HEK293 (cell line): ENCODE measurements at regions not wholly inside any gene's neighbourhood (a gene's known extent, or its start where the extent isn't known, plus 50 kb on each side); places are given as distances from the start of the nearest gene placed in this dataset.

Source experiments
- CTCF ChIA-PET: fragments of 350-600 bp; formaldehyde crosslinking; extraction: SDS; loops from one replicate; lab custom pipeline; 2021; ENCODE audit warnings: antibody characterized with exemption; lab: Yijun Ruan, JAX
- POLR2A ChIA-PET: fragments of 300-600 bp; formaldehyde crosslinking; extraction: SDS; loops from one replicate; lab custom pipeline; 2020; ENCODE audit warnings: antibody characterized with exemption, inconsistent platforms; lab: Yijun Ruan, JAX
- H3K27ac ChIP-seq: fragments of 200-500 bp; sonication (Bioruptor generic); 2 replicates; pipeline ENCODE4 v1.5.1; 2014; ENCODE audit warnings: low read depth, low read length, control low read depth, inconsistent platforms; ENCODE audit errors: extremely low read depth
- H3K36me3 ChIP-seq, 2 experiments: fragments of 200-500 bp in 1 of 2; sonication (Bioruptor generic) in 1 of 2; 1 replicate in 1 of 2; 2 replicates in 1 of 2; pipeline ENCODE4 v1.5.1; 2014 to 2017; ENCODE audit warnings: inconsistent platforms in 2 of 2, low read length in 2 of 2; ENCODE audit not compliant: control insufficient read depth in 2 of 2, insufficient read depth in 1 of 2
- H3K4me1 ChIP-seq: fragments of 200-500 bp; sonication (Bioruptor generic); 2 replicates; pipeline ENCODE4 v1.5.1; 2014; ENCODE audit warnings: mild to moderate bottlenecking, low read length, inconsistent platforms; ENCODE audit not compliant: control insufficient read depth, insufficient read depth
- H3K4me3 ChIP-seq: 2 replicates; pipeline ENCODE4 v1.5.1; 2011; ENCODE audit warnings: low read depth, mild to moderate bottlenecking, control low read depth, low read length, moderate library complexity
- H3K9me3 ChIP-seq: fragments of 200-500 bp; sonication (Bioruptor generic); 2 replicates; pipeline ENCODE4 v1.5.1; 2014; ENCODE audit warnings: low read depth, low read length, inconsistent platforms; ENCODE audit not compliant: control insufficient read depth, insufficient read depth
- SP3 ChIP-seq: fragments of 450-650 bp; formaldehyde crosslinking; IDR thresholded peaks from 2 replicates; pipeline ENCODE4 v1.5.1; 2016; ENCODE audit warnings: missing biosample characterization, missing genetic modification characterization
- ZBTB1 ChIP-seq: fragments of 450-650 bp; formaldehyde crosslinking; IDR thresholded peaks from 2 replicates; pipeline ENCODE4 v1.5.1; 2016; ENCODE audit warnings: missing biosample characterization, missing genetic modification characterization
- ZNF202 ChIP-seq: fragments of 450-650 bp; formaldehyde crosslinking; IDR thresholded peaks from 2 replicates; pipeline ENCODE4 v1.5.1; 2016; ENCODE audit warnings: missing biosample characterization, missing genetic modification characterization, borderline replicate concordance
- ZNF274 ChIP-seq, 2 experiments: fragments of 200-500 bp in 1 of 2; fragments of 450-650 bp in 1 of 2; sonication (Bioruptor generic) in 1 of 2; formaldehyde crosslinking in 1 of 2; IDR thresholded peaks; 2 replicates each; pipeline versions ENCODE4 v1.5.1 to v1.6.1; 2014 to 2016; ENCODE audit warnings: borderline replicate concordance in 1 of 2, inconsistent platforms in 1 of 2, low read length in 1 of 2, missing biosample characterization in 1 of 2, missing genetic modification characterization in 1 of 2
- ZNF404 ChIP-seq: fragments of 450-650 bp; formaldehyde crosslinking; IDR thresholded peaks from 2 replicates; pipeline ENCODE4 v1.5.1; 2017; ENCODE audit warnings: missing biosample characterization, missing genetic modification characterization
- ZNF501 ChIP-seq: fragments of 450-650 bp; formaldehyde crosslinking; IDR thresholded peaks from 2 replicates; pipeline ENCODE4 v1.5.1; 2016; ENCODE audit warnings: missing biosample characterization, missing genetic modification characterization
- ZNF560 ChIP-seq: fragments of 450-650 bp; formaldehyde crosslinking; IDR thresholded peaks from 2 replicates; pipeline ENCODE4 v1.5.1; 2017; ENCODE audit warnings: missing biosample characterization, missing genetic modification characterization, borderline replicate concordance
- ZNF621 ChIP-seq: fragments of 450-650 bp; formaldehyde crosslinking; IDR thresholded peaks from 2 replicates; pipeline ENCODE4 v1.5.1; 2017; ENCODE audit warnings: missing biosample characterization, missing genetic modification characterization
- ZNF791 ChIP-seq: fragments of 450-650 bp; formaldehyde crosslinking; IDR thresholded peaks from 2 replicates; pipeline ENCODE4 v1.5.1; 2016; ENCODE audit warnings: missing biosample characterization, missing genetic modification characterization
- TF ChIP-seq, protein P1 (sequence below): fragments of 450-650 bp; formaldehyde crosslinking; IDR thresholded peaks from 2 replicates; pipeline ENCODE4 v1.5.1; 2016; ENCODE audit warnings: missing biosample characterization, missing genetic modification characterization, borderline replicate concordance
- TF ChIP-seq, protein P2 (sequence below): fragments of 450-650 bp; formaldehyde crosslinking; IDR thresholded peaks from 2 replicates; pipeline ENCODE4; 2016; ENCODE audit warnings: missing biosample characterization, missing genetic modification characterization
- TF ChIP-seq, protein P3 (sequence below): fragments of 450-650 bp; formaldehyde crosslinking; IDR thresholded peaks from 2 replicates; pipeline ENCODE4 v1.5.1; 2016; ENCODE audit warnings: missing biosample characterization, missing genetic modification characterization
- TF ChIP-seq, protein P4 (sequence below): fragments of 450-650 bp; formaldehyde crosslinking; IDR thresholded peaks from 2 replicates; pipeline ENCODE4 v1.5.1; 2016; ENCODE audit warnings: missing biosample characterization, missing genetic modification characterization, borderline replicate concordance
- TF ChIP-seq, protein P5 (sequence below): fragments of 450-650 bp; formaldehyde crosslinking; IDR thresholded peaks from 2 replicates; pipeline ENCODE4 v1.5.1; 2017; ENCODE audit warnings: missing biosample characterization, missing genetic modification characterization
- TF ChIP-seq, protein P6 (sequence below): fragments of 450-650 bp; formaldehyde crosslinking; IDR thresholded peaks from 2 replicates; pipeline ENCODE4 v1.5.1; 2016; ENCODE audit warnings: missing biosample characterization, missing genetic modification characterization

DNA sequence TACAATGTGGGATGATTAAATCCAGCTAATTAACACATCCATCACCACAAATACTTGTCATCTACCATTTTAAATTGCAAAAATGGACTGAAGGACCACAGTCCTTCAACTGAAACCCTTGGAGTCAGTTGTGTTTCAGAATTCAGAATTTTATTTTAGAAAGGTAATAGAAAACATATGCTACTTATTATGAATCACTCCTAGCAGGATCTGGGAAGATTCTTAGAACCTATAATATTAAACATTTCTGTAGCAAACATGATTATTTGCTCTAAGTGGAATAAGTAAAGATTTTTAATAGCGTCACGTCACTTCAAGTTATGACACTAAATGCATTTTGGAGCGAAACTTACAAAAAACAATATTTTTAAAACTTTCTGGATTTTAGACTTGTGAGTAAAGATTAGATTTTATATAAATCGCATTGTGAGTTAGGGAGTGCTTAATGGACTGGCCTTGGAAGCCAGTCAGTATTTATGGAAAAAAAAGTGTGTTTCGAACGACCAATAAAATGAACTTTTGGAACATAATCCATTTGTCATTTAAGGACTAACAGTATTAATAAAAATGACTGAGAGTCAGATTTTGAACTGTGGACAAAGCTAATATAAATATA is 71.8 kb upstream of the PHACTR2 start (continued):
- TF ChIP-seq, protein P1, sequence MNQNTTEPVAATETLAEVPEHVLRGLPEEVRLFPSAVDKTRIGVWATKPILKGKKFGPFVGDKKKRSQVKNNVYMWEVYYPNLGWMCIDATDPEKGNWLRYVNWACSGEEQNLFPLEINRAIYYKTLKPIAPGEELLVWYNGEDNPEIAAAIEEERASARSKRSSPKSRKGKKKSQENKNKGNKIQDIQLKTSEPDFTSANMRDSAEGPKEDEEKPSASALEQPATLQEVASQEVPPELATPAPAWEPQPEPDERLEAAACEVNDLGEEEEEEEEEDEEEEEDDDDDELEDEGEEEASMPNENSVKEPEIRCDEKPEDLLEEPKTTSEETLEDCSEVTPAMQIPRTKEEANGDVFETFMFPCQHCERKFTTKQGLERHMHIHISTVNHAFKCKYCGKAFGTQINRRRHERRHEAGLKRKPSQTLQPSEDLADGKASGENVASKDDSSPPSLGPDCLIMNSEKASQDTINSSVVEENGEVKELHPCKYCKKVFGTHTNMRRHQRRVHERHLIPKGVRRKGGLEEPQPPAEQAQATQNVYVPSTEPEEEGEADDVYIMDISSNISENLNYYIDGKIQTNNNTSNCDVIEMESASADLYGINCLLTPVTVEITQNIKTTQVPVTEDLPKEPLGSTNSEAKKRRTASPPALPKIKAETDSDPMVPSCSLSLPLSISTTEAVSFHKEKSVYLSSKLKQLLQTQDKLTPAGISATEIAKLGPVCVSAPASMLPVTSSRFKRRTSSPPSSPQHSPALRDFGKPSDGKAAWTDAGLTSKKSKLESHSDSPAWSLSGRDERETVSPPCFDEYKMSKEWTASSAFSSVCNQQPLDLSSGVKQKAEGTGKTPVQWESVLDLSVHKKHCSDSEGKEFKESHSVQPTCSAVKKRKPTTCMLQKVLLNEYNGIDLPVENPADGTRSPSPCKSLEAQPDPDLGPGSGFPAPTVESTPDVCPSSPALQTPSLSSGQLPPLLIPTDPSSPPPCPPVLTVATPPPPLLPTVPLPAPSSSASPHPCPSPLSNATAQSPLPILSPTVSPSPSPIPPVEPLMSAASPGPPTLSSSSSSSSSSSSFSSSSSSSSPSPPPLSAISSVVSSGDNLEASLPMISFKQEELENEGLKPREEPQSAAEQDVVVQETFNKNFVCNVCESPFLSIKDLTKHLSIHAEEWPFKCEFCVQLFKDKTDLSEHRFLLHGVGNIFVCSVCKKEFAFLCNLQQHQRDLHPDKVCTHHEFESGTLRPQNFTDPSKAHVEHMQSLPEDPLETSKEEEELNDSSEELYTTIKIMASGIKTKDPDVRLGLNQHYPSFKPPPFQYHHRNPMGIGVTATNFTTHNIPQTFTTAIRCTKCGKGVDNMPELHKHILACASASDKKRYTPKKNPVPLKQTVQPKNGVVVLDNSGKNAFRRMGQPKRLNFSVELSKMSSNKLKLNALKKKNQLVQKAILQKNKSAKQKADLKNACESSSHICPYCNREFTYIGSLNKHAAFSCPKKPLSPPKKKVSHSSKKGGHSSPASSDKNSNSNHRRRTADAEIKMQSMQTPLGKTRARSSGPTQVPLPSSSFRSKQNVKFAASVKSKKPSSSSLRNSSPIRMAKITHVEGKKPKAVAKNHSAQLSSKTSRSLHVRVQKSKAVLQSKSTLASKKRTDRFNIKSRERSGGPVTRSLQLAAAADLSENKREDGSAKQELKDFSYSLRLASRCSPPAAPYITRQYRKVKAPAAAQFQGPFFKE (tag by site-specific recombination), result no peak
- TF ChIP-seq ZNF202 (tag by site-specific recombination), result no peak
- TF ChIP-seq, protein P2, sequence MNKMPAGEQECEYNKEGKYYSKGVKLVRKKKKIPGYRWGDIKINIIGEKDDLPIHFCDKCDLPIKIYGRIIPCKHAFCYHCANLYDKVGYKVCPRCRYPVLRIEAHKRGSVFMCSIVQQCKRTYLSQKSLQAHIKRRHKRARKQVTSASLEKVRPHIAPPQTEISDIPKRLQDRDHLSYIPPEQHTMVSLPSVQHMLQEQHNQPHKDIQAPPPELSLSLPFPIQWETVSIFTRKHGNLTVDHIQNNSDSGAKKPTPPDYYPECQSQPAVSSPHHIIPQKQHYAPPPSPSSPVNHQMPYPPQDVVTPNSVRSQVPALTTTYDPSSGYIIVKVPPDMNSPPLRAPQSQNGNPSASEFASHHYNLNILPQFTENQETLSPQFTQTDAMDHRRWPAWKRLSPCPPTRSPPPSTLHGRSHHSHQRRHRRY, result no peak
- TF ChIP-seq, all 188 proteins: peak for 0

DNA sequence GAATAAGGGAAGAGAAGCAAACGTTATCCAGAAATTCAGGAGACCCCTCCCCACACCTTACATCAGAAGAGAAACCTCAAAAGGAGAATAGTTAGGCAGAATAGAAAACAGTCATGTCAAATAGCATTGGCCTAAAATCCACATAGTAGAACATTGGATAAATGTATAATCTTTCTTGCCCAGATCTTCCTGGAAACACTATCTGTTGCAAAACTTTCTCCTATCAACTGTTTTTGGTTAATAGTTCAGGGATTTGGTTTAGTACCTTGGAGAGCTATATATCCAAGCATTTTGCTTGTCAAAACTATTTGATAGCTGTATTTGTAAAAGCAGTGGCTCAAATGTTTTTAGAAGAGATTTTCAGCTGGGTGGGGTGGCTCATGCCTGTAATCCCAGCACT is 74.3 kb upstream of the PHACTR2 start:
- Histone ChIP-seq H3K4me3 (no peak overlapping the region), H3K27ac (no peak overlapping the region), H3K4me1 (peaks cover 12% of the 10 kb centered on the region), H3K36me3 (no peaks in the 10 kb centered on the region)
- POLR2A ChIA-PET, result no interaction called here
- CTCF ChIA-PET, result interaction anchor here (0.6 to 1.0 kb wide), 2 partner anchors 11 to 423 kb away, joined by 3 to 4 read pairs; no protein-coding TSS in a partner anchor
- TF ChIP-seq, protein P3, sequence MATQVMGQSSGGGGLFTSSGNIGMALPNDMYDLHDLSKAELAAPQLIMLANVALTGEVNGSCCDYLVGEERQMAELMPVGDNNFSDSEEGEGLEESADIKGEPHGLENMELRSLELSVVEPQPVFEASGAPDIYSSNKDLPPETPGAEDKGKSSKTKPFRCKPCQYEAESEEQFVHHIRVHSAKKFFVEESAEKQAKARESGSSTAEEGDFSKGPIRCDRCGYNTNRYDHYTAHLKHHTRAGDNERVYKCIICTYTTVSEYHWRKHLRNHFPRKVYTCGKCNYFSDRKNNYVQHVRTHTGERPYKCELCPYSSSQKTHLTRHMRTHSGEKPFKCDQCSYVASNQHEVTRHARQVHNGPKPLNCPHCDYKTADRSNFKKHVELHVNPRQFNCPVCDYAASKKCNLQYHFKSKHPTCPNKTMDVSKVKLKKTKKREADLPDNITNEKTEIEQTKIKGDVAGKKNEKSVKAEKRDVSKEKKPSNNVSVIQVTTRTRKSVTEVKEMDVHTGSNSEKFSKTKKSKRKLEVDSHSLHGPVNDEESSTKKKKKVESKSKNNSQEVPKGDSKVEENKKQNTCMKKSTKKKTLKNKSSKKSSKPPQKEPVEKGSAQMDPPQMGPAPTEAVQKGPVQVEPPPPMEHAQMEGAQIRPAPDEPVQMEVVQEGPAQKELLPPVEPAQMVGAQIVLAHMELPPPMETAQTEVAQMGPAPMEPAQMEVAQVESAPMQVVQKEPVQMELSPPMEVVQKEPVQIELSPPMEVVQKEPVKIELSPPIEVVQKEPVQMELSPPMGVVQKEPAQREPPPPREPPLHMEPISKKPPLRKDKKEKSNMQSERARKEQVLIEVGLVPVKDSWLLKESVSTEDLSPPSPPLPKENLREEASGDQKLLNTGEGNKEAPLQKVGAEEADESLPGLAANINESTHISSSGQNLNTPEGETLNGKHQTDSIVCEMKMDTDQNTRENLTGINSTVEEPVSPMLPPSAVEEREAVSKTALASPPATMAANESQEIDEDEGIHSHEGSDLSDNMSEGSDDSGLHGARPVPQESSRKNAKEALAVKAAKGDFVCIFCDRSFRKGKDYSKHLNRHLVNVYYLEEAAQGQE, result peak; percentile 82
- no peak for TF ChIP-seq SP3 (tag by site-specific recombination)
- TF ChIP-seq, all 188 proteins: peak for 1
- no peaks in the 10 kb centered on the region for H3K9me3 ChIP-seq

DNA sequence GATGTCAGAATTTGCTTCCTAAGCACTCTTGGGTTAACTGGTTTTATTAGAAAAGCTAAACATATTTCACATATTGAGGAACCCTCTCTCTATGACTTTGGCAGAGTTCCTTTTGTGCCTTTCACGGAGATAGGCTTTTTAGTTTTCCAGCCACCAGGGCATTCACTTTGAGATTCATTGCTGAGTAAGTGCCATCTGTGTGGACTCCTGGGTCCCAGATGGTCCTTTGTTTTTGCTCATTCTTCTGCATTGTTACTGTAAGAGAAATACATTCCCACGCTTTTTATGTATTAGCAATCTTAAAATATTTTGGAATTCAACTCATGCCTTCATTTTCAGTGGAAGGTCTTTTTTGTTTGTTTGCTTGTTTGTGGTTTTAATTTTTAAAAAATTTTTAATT is 76.3 kb upstream of the PHACTR2 start:
- H3K9me3 ChIP-seq, result no peaks in the 10 kb centered on the region
- H3K36me3 ChIP-seq, result no peaks in the 10 kb centered on the region
- H3K4me1 ChIP-seq, result no peaks in the 10 kb centered on the region
- H3K27ac ChIP-seq, result no peak overlapping the region
- CTCF ChIA-PET, result interaction anchor here (0.9 to 3.4 kb wide), 3 partner anchors 9 to 339 kb away, joined by 4 to 25 read pairs (median 21); no protein-coding TSS in a partner anchor
- POLR2A ChIA-PET, result no interaction called here
- H3K4me3 ChIP-seq, result no peak overlapping the region
- TF ChIP-seq ZNF791 (tag by site-specific recombination) (no peak), ZNF501 (tag by site-specific recombination) (no peak), ZNF560 (tag by site-specific recombination) (no peak), ZBTB1 (tag by site-specific recombination) (no peak), ZNF621 (no peak), ZNF274 (IDR thresholded peaks at IDR 0.05; ENCODE audit: low read length) (no peak), ZNF274 (tag by site-specific recombination; IDR thresholded peaks at IDR 0.05; ENCODE audit: borderline replicate concordance) (no peak), ZNF404 (tag by site-specific recombination) (no peak)
- TF ChIP-seq, protein P4, sequence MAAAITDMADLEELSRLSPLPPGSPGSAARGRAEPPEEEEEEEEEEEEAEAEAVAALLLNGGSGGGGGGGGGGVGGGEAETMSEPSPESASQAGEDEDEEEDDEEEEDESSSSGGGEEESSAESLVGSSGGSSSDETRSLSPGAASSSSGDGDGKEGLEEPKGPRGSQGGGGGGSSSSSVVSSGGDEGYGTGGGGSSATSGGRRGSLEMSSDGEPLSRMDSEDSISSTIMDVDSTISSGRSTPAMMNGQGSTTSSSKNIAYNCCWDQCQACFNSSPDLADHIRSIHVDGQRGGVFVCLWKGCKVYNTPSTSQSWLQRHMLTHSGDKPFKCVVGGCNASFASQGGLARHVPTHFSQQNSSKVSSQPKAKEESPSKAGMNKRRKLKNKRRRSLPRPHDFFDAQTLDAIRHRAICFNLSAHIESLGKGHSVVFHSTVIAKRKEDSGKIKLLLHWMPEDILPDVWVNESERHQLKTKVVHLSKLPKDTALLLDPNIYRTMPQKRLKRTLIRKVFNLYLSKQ (tag by site-specific recombination), result no peak
- TF ChIP-seq, protein P5, sequence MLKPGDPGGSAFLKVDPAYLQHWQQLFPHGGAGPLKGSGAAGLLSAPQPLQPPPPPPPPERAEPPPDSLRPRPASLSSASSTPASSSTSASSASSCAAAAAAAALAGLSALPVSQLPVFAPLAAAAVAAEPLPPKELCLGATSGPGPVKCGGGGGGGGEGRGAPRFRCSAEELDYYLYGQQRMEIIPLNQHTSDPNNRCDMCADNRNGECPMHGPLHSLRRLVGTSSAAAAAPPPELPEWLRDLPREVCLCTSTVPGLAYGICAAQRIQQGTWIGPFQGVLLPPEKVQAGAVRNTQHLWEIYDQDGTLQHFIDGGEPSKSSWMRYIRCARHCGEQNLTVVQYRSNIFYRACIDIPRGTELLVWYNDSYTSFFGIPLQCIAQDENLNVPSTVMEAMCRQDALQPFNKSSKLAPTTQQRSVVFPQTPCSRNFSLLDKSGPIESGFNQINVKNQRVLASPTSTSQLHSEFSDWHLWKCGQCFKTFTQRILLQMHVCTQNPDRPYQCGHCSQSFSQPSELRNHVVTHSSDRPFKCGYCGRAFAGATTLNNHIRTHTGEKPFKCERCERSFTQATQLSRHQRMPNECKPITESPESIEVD (tag by site-specific recombination), result no peak
- TF ChIP-seq, protein P6, sequence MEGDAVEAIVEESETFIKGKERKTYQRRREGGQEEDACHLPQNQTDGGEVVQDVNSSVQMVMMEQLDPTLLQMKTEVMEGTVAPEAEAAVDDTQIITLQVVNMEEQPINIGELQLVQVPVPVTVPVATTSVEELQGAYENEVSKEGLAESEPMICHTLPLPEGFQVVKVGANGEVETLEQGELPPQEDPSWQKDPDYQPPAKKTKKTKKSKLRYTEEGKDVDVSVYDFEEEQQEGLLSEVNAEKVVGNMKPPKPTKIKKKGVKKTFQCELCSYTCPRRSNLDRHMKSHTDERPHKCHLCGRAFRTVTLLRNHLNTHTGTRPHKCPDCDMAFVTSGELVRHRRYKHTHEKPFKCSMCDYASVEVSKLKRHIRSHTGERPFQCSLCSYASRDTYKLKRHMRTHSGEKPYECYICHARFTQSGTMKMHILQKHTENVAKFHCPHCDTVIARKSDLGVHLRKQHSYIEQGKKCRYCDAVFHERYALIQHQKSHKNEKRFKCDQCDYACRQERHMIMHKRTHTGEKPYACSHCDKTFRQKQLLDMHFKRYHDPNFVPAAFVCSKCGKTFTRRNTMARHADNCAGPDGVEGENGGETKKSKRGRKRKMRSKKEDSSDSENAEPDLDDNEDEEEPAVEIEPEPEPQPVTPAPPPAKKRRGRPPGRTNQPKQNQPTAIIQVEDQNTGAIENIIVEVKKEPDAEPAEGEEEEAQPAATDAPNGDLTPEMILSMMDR (tag by site-specific recombination), result no peak
